Type B pancreatic cell (in vitro differentiated cells): ENCODE measurements at regions not wholly inside any gene's neighbourhood (a gene's known extent, or its start where the extent isn't known, plus 50 kb on each side); places are given as distances from the start of the nearest gene placed in this dataset.

Experiments used
- DNase-seq: peaks from one replicate; pipeline ENCODE4 v3.0.0; 2021; ENCODE audit warnings: mixed read lengths; ENCODE audit not compliant: unreplicated experiment; ENCODE audit errors: extremely low spot score
- H3K27ac Mint-ChIP-seq: 2 replicates; pipeline ENCODE4 v1.8.0; 2021; ENCODE audit warnings: mild to moderate bottlenecking, mixed read lengths
- H3K27me3 Mint-ChIP-seq: 2 replicates; pipeline ENCODE4 v1.8.0; 2021; ENCODE audit warnings: mixed read lengths
- H3K36me3 Mint-ChIP-seq: 2 replicates; pipeline ENCODE4 v1.8.0; 2021; ENCODE audit warnings: mixed read lengths
- H3K4me1 Mint-ChIP-seq: one replicate; pipeline ENCODE4 v1.8.0; 2021; ENCODE audit warnings: mixed read lengths; ENCODE audit not compliant: unreplicated experiment
- H3K4me3 Mint-ChIP-seq: 2 replicates; pipeline ENCODE4 v1.8.0; 2021; ENCODE audit warnings: mild to moderate bottlenecking, mixed read lengths
- H3K9me3 Mint-ChIP-seq: 2 replicates; pipeline ENCODE4 v1.8.0; 2021; ENCODE audit warnings: mixed read lengths
- CTCF ChIP-seq: fragments of 200-600 bp; sonication (generic); conservative IDR thresholded peaks from 2 replicates; pipeline ENCODE4 v1.5.0; 2021; ENCODE audit warnings: antibody characterized with exemption, mild to moderate bottlenecking

GRCh38 chr12:130102266-130102665, 60.0 kb upstream of the FZD10 start:
- Mint-ChIP-seq H3K4me3 (no peak overlapping the region), H3K4me1 (peaks cover 47% of the 10 kb centered on the region)
- no peak for TF ChIP-seq CTCF

GRCh38 chr12:130104571-130105106, 57.6 kb upstream of the FZD10 start:
- Mint-ChIP-seq H3K27me3 (peaks cover 55% of the 10 kb centered on the region), H3K36me3 (no peaks in the 10 kb centered on the region), H3K4me1 (peaks cover 44% of the 10 kb centered on the region), H3K9me3 (peaks cover 9% of the 10 kb centered on the region), H3K4me3 (peak overlapping the region; percentile 71), H3K27ac (peak overlapping the region; percentile 30)
- peak; percentile 79 for DNase-seq
- TF ChIP-seq CTCF, result no peak

More at GRCh38 chr12:130102266-130102665, 60.0 kb upstream of the FZD10 start:
- H3K36me3 Mint-ChIP-seq, result no peaks in the 10 kb centered on the region
- DNase-seq, result no peak
- no peak overlapping the region for H3K27ac Mint-ChIP-seq
- H3K27me3 Mint-ChIP-seq, result peaks cover 49% of the 10 kb centered on the region
- no peaks in the 10 kb centered on the region for H3K9me3 Mint-ChIP-seq

GRCh38 chr12:130109062-130109945, 53.0 kb upstream of the FZD10 start:
- DNase-seq, result no peak
- H3K27ac Mint-ChIP-seq, result no peak overlapping the region
- peaks cover 64% of the 10 kb centered on the region for H3K27me3 Mint-ChIP-seq
- H3K36me3 Mint-ChIP-seq, result no peaks in the 10 kb centered on the region
- peaks cover 49% of the 10 kb centered on the region for H3K4me1 Mint-ChIP-seq
- TF ChIP-seq CTCF, result no peak
- peaks cover 9% of the 10 kb centered on the region for H3K9me3 Mint-ChIP-seq
- H3K4me3 Mint-ChIP-seq, result no peak overlapping the region

GRCh38 chr12:130110914-130111313, 51.4 kb upstream of the FZD10 start:
- no peak for DNase-seq
- H3K27ac Mint-ChIP-seq, result no peak overlapping the region
- TF ChIP-seq CTCF, result no peak
- H3K4me3 Mint-ChIP-seq, result no peak overlapping the region
- H3K9me3 Mint-ChIP-seq, result peaks cover 9% of the 10 kb centered on the region
- H3K27me3 Mint-ChIP-seq, result peaks cover 60% of the 10 kb centered on the region
- no peaks in the 10 kb centered on the region for H3K36me3 Mint-ChIP-seq
- peaks cover 36% of the 10 kb centered on the region for H3K4me1 Mint-ChIP-seq

- DNase-seq, result no peak
- Mint-ChIP-seq H3K36me3 (no peaks in the 10 kb centered on the region), H3K4me3 (no peak overlapping the region), H3K9me3 (peaks cover 9% of the 10 kb centered on the region), H3K27ac (no peak overlapping the region), H3K27me3 (peaks cover 54% of the 10 kb centered on the region), H3K4me1 (peaks cover 34% of the 10 kb centered on the region)
- no peak for TF ChIP-seq CTCF
These were observed 50.2 kb upstream of the FZD10 start for GRCh38 chr12:130111965-130112496.
